Tibial nerve (tissue), 4 donors: ENCODE measurements at regions not wholly inside any gene's neighbourhood (a gene's known extent, or its start where the extent isn't known, plus 50 kb on each side); places are given as distances from the start of the nearest gene placed in this dataset.

Source experiments
- DNase-seq, 2 donors: peaks; one replicate each; pipeline ENCODE4 v3.0.0-alpha.2; 2019; ENCODE audit warnings: low spot score in 2 of 2
- H3K27ac ChIP-seq, 4 donors: fragments of 200-600 bp; sonication (generic) in 3 of 4; one replicate each; pipeline ENCODE4 v1.5.1; 2017 to 2019; ENCODE audit warnings: mild to moderate bottlenecking in 1 of 4
- H3K27me3 ChIP-seq, 2 donors: fragments of 200-600 bp; sonication (generic) in 1 of 2; one replicate each; pipeline versions ENCODE4 v1.5.1 to v1.6.0; 2017 to 2019
- H3K36me3 ChIP-seq, 3 donors: fragments of 200-600 bp; sonication (generic); one replicate each; pipeline ENCODE4 v1.5.1; 2018 to 2019
- H3K4me1 ChIP-seq, 4 donors: fragments of 200-600 bp; sonication (generic) in 3 of 4; one replicate each; pipeline ENCODE4 v1.5.1; 2017 to 2019
- H3K4me3 ChIP-seq, 4 donors: fragments of 200-600 bp; sonication (generic) in 3 of 4; one replicate each; pipeline ENCODE4 v1.5.1; 2017 to 2019; ENCODE audit warnings: mild to moderate bottlenecking in 1 of 4, moderate library complexity in 1 of 4
- H3K9me3 ChIP-seq, 4 donors: fragments of 200-600 bp; sonication (generic) in 3 of 4; one replicate each; pipeline ENCODE4 v1.5.1; 2017 to 2019
- CTCF ChIP-seq, 5 experiments: fragments of 200-600 bp in 3 of 5; fragments of 450-650 bp in 2 of 5; sonication (generic) in 3 of 5; IDR thresholded peaks; one replicate each; pipeline ENCODE4 v1.5.1; 2016 to 2019; ENCODE audit warnings: antibody characterized with exemption in 5 of 5, mild to moderate bottlenecking in 3 of 5, moderate library complexity in 2 of 5
- EP300 ChIP-seq, 2 donors: sonication (generic); formaldehyde crosslinking; IDR thresholded peaks; one replicate each; pipeline ENCODE4 v1.6.1; 2017; ENCODE audit warnings: antibody characterized with exemption in 2 of 2, mild to moderate bottlenecking in 1 of 2
- POLR2A ChIP-seq, 2 donors: fragments of 450-650 bp; IDR thresholded peaks; one replicate each; pipeline ENCODE4 v1.6.1; 2017; ENCODE audit warnings: antibody characterized with exemption in 2 of 2, mild to moderate bottlenecking in 2 of 2, moderate library complexity in 2 of 2
- WGBS, 2 donors: methylation state at CpG; one replicate each; pipeline ENCODE4 v1.1.5; 2018; 5-methylcytosine and 5-hydroxymethylcytosine counted together

- Histone ChIP-seq H3K9me3 (no peaks in the 10 kb centered on the region), H3K27ac (peak overlapping the region in 2 of 4 donors; percentile 43 to 58), H3K4me1 (peaks cover 0 to 42% (median 5%) of the 10 kb centered on the region in 4 donors), H3K4me3 (no peak overlapping the region), H3K27me3 (peaks cover 4 to 42% of the 10 kb centered on the region in 2 donors), H3K36me3 (no peaks in the 10 kb centered on the region)
- TF ChIP-seq POLR2A (IDR thresholded peaks at IDR 0.05) = no peak
- TF ChIP-seq EP300 (IDR thresholded peaks at IDR 0.05) = peak in 1 of 2 donors; percentile 42
- no peak for TF ChIP-seq CTCF (IDR thresholded peaks at IDR 0.05)
- no peak for DNase-seq
- 56 to 61% methylated on average over 4 of the region's 4 CpGs for WGBS, 2 donors
Measured at GRCh38 chr5:73306078-73306719, 133.2 kb downstream of the TMEM174 start.

- no peak for TF ChIP-seq POLR2A (IDR thresholded peaks at IDR 0.05)
- TF ChIP-seq CTCF (IDR thresholded peaks at IDR 0.05) = no peak
- TF ChIP-seq EP300 (IDR thresholded peaks at IDR 0.05) = no peak
- Histone ChIP-seq H3K27ac (peak overlapping the region in 2 of 4 donors; percentile 43 to 58), H3K9me3 (no peaks in the 10 kb centered on the region), H3K4me3 (no peak overlapping the region), H3K4me1 (peaks cover 0 to 44% (median 4%) of the 10 kb centered on the region in 4 donors), H3K27me3 (peaks cover 4 to 47% of the 10 kb centered on the region in 2 donors), H3K36me3 (no peaks in the 10 kb centered on the region)
- 79 to 83% methylated on average over 3 of the region's 3 CpGs for WGBS, 2 donors
- DNase-seq = no peak
Measured at GRCh38 chr5:73305386-73305785, 132.4 kb downstream of the TMEM174 start.

- Histone ChIP-seq H3K4me1 (peaks cover 0 to 54% (median 8%) of the 10 kb centered on the region in 4 donors), H3K9me3 (no peaks in the 10 kb centered on the region), H3K27me3 (peaks cover 4 to 57% of the 10 kb centered on the region in 2 donors), H3K27ac (peak overlapping the region in 1 of 4 donors; percentile 24), H3K36me3 (no peaks in the 10 kb centered on the region), H3K4me3 (no peak overlapping the region)
- no peak for DNase-seq
- WGBS, 2 donors = 78 to 88% methylated on average over 2 of the region's 2 CpGs
- no peak for TF ChIP-seq CTCF (IDR thresholded peaks at IDR 0.05)
- TF ChIP-seq EP300 (IDR thresholded peaks at IDR 0.05) = no peak
- TF ChIP-seq POLR2A (IDR thresholded peaks at IDR 0.05) = no peak
Measured at GRCh38 chr5:73304381-73304780, 131.4 kb downstream of the TMEM174 start.

- 21 to 22% methylated on average over 30 to 53 of the region's 77 CpGs for WGBS, 2 donors
- H3K4me3 ChIP-seq = peak overlapping the region in 3 of 4 donors; percentile 0 to 23 (median 14)
- H3K27me3 ChIP-seq = peaks cover 4 to 66% of the 10 kb centered on the region in 2 donors
- DNase-seq = no peak
- H3K36me3 ChIP-seq = no peaks in the 10 kb centered on the region
- H3K9me3 ChIP-seq = no peaks in the 10 kb centered on the region
- peaks cover 0 to 64% (median 9%) of the 10 kb centered on the region in 4 donors for H3K4me1 ChIP-seq
- peak overlapping the region in 2 of 4 donors; percentile 51 to 60 for H3K27ac ChIP-seq
- no peak for TF ChIP-seq EP300 (IDR thresholded peaks at IDR 0.05)
- TF ChIP-seq CTCF (IDR thresholded peaks at IDR 0.05) = peak in 2 of 5 experiments; percentile 10 to 14
Measured at GRCh38 chr5:73303148-73304079, 130.4 kb downstream of the TMEM174 start.

GRCh38 chr5:73302797-73303147 is 129.8 kb downstream of the TMEM174 start:
- no peak for DNase-seq
- no peak overlapping the region for H3K27ac ChIP-seq
- H3K4me1 ChIP-seq = peaks cover 0 to 70% (median 9%) of the 10 kb centered on the region in 4 donors
- no peak for TF ChIP-seq POLR2A (IDR thresholded peaks at IDR 0.05)
- no peaks in the 10 kb centered on the region for H3K9me3 ChIP-seq
- no peak overlapping the region for H3K4me3 ChIP-seq
- H3K27me3 ChIP-seq = peaks cover 4 to 73% of the 10 kb centered on the region in 2 donors
- WGBS, 2 donors = 26 to 34% methylated on average over 6 to 9 of the region's 9 CpGs
- H3K36me3 ChIP-seq = no peaks in the 10 kb centered on the region
